Activated CD4-positive, alpha-beta T cell treated with anti-CD3 and anti-CD28 coated beads for 1 hour (primary cell): ENCODE measurements at regions not wholly inside any gene's neighbourhood (a gene's known extent, or its start where the extent isn't known, plus 50 kb on each side); places are given as distances from the start of the nearest gene placed in this dataset.

Experiments used
- DNase-seq: peaks from one replicate; pipeline ENCODE4 v3.0.0-alpha.2; 2020

DNA sequence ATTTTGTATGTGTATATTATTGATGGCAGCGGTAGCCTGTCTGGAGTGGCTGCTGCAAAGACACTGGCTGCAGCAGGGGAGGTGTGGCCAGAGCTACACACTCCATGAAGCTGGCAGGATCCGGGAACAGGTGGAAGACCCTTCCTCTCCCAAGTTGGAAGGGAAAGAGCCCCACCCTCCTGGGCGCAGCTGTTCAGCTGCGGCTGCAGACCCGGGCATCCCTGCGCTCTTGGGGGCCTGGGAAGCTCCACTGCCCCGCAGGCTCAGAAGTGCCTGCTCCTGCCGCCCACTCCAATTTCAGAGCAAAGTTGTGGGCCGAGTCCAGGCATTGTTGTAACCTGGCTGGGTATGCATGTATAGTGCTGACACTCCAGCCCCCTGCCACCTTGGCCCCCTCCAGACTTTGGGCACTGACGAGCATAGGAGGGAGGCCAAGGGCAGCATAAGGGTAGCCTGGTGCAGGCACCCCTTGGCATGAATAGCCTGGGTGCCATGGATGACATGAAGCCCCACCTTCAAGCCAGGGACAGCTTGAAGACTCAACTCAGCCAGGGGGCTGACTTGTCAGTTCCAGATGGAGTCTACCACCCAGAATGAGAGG lies 90.7 kb upstream of the TMEM168 start:
- DNase-seq: no peak

- DNase-seq: no peak
Observed at GRCh38 chr7:112877691-112878460, 87.7 kb upstream of the TMEM168 start.

DNA sequence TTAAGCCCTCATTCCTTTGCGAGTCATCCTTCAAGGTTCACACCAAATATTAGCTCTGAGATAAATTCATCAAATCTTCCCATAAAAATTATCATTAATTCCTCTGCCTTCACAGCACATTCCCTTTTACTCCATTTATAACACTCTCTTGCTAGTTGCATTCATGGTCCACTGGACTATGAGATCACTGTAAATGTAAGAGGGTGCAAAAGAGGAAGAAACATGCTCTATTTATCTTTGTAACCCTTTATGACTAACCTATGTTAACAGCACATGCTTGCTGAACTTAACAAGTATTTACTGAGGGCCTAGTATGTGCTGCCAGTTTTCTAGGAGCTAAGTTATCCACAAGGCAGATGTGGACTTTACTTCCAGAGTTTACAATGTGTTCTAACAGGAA lies 86.7 kb upstream of the TMEM168 start:
- no peak for DNase-seq

DNA sequence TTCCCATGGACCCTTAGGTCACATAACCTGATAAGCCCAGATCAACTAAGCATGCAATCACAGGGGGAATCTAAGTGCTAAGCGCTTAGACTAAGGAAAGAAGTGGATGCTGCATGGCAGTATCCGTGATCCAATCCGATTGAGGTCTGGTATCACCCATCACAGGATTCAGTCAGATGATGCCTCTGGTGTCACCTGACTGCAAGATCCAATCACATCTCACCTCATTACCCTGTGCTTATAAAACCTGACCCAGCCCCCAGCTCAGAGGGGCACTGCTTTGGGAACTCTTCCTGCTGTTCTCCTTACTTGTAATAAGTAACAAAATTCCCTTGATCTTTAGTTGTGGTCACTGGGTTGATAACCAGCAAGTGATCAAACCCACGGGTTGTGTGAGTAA lies 84.7 kb upstream of the TMEM168 start:
- DNase-seq: no peak

DNA sequence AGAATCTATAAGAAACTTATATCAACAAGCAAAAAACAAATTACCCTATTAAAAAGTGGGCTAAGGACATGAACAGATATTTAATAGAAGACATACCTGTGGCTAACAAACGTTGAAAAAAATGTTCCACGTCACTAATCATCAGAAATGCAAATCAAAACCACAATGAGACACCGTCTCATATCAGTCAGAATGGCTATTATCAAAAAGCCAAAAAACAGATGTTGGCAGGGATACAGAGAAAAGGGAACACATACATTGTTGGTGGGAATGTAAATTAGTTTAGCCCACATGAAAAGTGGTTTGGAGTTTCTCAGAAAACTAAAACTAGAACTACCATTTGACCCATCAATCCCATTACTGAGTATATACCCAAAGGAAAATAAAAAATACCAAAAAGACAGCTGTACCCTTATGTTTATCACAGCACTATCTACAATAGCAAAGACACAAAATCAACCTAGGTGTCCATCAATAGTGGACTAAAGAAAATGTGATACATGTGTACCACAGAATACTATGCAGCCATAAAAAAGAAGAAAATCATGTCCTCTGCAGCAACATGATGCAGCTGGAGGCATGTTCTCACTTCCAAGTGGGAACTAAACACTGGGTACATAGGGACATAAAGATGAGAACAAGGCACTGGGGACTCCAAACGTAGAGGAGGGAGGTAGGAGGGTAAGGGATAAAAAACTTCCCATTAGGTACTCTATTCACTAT lies 83.8 kb upstream of the TMEM168 start:
- DNase-seq: no peak

DNA sequence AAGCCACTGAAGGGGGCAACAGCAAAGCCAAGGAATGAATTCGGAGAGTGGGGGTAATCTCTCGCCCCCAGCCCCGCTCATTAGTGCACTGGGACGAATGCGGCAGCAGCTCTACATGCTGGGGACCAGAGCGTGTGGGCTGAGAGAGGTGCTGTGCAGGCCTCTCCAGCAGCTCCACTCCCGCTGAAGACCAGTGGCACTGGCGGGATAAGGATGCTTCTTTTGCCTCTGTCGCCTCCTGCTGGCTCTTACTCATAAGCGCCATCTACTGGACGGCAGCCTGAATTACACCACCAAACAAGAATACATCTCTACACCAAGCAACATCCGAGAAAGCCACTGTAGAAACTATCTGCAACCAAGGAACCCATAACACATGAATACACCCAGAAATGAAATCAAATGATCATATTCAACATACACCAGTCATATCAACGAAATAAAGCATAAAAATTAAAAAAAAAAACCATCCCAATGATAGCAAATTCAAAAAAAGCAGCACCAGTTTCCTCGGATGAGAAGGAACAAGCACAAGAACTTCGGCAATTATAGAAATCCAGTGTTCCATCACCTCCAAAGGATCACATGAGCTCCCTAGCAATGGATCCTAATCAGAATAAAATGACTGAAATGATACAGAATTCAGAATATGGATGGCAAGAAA lies 79.0 kb upstream of the TMEM168 start:
- peak; percentile 22 for DNase-seq

DNA sequence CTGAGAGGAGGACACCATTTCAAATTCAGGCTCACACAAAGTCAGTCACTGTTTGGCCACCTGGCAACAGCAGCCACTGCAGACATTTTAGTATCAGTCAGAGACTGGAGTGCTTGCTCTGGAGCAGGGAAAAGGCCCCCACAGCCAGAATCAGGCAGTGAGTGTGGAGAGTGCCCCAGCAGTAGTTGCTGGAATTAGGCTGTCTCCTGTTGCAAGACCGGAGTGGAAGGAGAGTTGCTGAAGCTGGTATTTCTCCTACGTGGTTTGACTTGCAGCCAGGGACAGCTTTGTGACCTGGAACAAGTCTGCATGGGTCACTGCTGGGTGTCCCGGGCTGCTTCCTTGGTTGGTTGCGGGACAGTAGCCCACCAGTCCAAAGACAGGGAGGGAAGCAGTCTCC lies 78.4 kb upstream of the TMEM168 start:
- no peak for DNase-seq

GRCh38 chr7:112866424-112866823 lies 76.2 kb upstream of the TMEM168 start:
- DNase-seq: no peak

DNA sequence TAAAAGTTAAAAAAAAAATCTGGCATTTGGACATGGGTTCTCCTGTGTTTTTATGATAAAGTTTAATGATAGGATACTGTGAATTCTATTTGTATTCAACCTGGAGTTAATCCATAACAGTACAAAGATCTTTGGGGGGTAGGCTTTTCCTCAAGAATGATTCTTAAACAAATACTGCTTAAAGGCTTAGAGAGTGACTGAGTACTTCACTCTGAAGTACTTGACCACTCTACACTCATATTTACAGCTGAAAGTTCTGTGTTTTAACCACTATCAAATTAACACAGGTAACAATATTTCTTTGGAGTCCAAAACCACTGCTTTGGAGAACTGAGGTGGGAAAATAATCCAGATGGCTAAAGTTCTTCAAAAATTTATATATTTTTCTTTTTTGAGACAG lies 74.2 kb upstream of the TMEM168 start:
- DNase-seq: no peak

GRCh38 chr7:112858838-112859237 lies 68.6 kb upstream of the TMEM168 start:
- DNase-seq: no peak

GRCh38 chr7:112855227-112855626 lies 65.0 kb upstream of the TMEM168 start:
- DNase-seq: no peak

- DNase-seq: no peak
Observed at GRCh38 chr7:112854169-112854568, 64.0 kb upstream of the TMEM168 start.

DNA sequence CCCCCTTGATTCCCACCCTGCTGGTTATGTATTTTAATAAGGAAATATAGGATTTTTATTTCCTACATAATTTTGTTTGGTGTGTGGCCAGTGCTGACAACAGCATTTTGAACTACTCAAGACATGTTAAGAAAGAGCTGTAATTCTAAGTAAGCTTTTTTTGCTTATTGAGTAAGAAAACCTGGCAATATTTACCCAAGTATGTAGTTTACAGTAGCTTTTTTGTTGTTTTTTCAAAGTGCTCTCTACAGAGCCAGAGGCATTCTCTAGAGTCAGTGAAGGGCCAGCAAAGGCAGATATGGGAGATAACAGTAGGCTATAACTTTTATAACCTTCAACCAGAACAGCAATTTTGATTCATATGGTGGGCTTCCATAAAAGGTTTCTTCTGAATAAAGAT lies 63.2 kb upstream of the TMEM168 start:
- DNase-seq: no peak

DNA sequence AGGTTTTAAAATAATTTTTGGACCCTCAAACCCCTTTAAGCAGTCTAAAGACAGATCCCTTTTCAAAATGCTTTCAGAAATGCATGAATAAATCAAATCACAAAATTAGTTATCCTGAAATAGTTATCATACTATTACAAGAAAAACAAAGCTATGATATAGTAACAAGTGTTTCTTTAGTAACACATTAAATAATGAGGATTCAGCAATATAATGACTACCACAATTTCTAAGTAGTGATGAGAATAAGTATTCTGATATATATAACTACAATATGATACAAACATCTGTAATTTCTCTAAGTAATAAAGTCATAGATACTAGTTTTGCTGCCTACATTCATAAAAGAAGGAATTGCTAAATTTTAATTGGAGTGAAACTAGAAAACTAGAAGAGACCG lies 53.0 kb upstream of the TMEM168 start:
- DNase-seq: no peak
